ENCODE measurements at regions not wholly inside any gene's neighbourhood (a gene's known extent, or its start where the extent isn't known, plus 50 kb on each side); places are given as distances from the start of the nearest gene placed in this dataset.

GRCh38 chr3:106265704-106266103 is 396.9 kb upstream of the CBLB start:
- Histone ChIP-seq H3K9ac (ENCODE audit: insufficient read length, low read depth) (no peak overlapping the region), H3K4me3 (ENCODE audit: insufficient read length, low read depth) (no peak overlapping the region), H3K4me1 (ENCODE audit: insufficient read depth, insufficient read length) (no peaks in the 10 kb centered on the region), H3K27me3 (ENCODE audit: insufficient read depth, insufficient read length) (no peaks in the 10 kb centered on the region), H3K36me3 (ENCODE audit: insufficient read depth, insufficient read length, low read length) (no peaks in the 10 kb centered on the region), H3K9me3 (ENCODE audit: insufficient read depth, low read length) (no peaks in the 10 kb centered on the region)
- TF ChIP-seq SUZ12 (IDR thresholded peaks at IDR 0.05; ENCODE audit: extremely low read depth, insufficient read depth, insufficient read length): no peak
- TF ChIP-seq ZNF274 (IDR thresholded peaks at IDR 0.05; ENCODE audit: low read depth, low read length): no peak
- no peak for TF ChIP-seq YY1 (IDR thresholded peaks at IDR 0.05; ENCODE audit: insufficient read depth, insufficient read length)
- no peak for DNase-seq (ENCODE audit: low read depth, low spot score)

GRCh38 chr3:106268696-106269095 is 399.9 kb upstream of the CBLB start:
- H3K36me3 ChIP-seq (ENCODE audit: insufficient read depth, insufficient read length, low read length): no peaks in the 10 kb centered on the region
- no peak overlapping the region for H3K9ac ChIP-seq (ENCODE audit: insufficient read length, low read depth)
- DNase-seq (ENCODE audit: low read depth, low spot score): no peak
- TF ChIP-seq YY1 (IDR thresholded peaks at IDR 0.05; ENCODE audit: insufficient read depth, insufficient read length): no peak
- TF ChIP-seq SUZ12 (IDR thresholded peaks at IDR 0.05; ENCODE audit: extremely low read depth, insufficient read depth, insufficient read length): no peak
- H3K27me3 ChIP-seq (ENCODE audit: insufficient read depth, insufficient read length): no peaks in the 10 kb centered on the region
- no peak overlapping the region for H3K4me3 ChIP-seq (ENCODE audit: insufficient read length, low read depth)
- H3K9me3 ChIP-seq (ENCODE audit: insufficient read depth, low read length): no peaks in the 10 kb centered on the region
- no peaks in the 10 kb centered on the region for H3K4me1 ChIP-seq (ENCODE audit: insufficient read depth, insufficient read length)

GRCh38 chr3:106272302-106272701 is 403.5 kb upstream of the CBLB start:
- Histone ChIP-seq H3K9ac (ENCODE audit: insufficient read length, low read depth) (no peak overlapping the region), H3K27me3 (ENCODE audit: insufficient read depth, insufficient read length) (no peaks in the 10 kb centered on the region), H3K4me3 (ENCODE audit: insufficient read length, low read depth) (no peak overlapping the region), H3K4me1 (ENCODE audit: insufficient read depth, insufficient read length) (no peaks in the 10 kb centered on the region), H3K9me3 (ENCODE audit: insufficient read depth, low read length) (no peaks in the 10 kb centered on the region), H3K36me3 (ENCODE audit: insufficient read depth, insufficient read length, low read length) (no peaks in the 10 kb centered on the region)
- TF ChIP-seq SUZ12 (IDR thresholded peaks at IDR 0.05; ENCODE audit: extremely low read depth, insufficient read depth, insufficient read length) (no peak), ZNF274 (IDR thresholded peaks at IDR 0.05; ENCODE audit: low read depth, low read length) (no peak), YY1 (IDR thresholded peaks at IDR 0.05; ENCODE audit: insufficient read depth, insufficient read length) (no peak)
- no peak for DNase-seq (ENCODE audit: low read depth, low spot score)

- H3K36me3 ChIP-seq (ENCODE audit: insufficient read depth, insufficient read length, low read length): no peaks in the 10 kb centered on the region
- no peaks in the 10 kb centered on the region for H3K9me3 ChIP-seq (ENCODE audit: insufficient read depth, low read length)
- H3K9ac ChIP-seq (ENCODE audit: insufficient read length, low read depth): no peak overlapping the region
- H3K4me3 ChIP-seq (ENCODE audit: insufficient read length, low read depth): no peak overlapping the region
- TF ChIP-seq YY1 (IDR thresholded peaks at IDR 0.05; ENCODE audit: insufficient read depth, insufficient read length) (no peak), ZNF274 (IDR thresholded peaks at IDR 0.05; ENCODE audit: low read depth, low read length) (no peak), SUZ12 (IDR thresholded peaks at IDR 0.05; ENCODE audit: extremely low read depth, insufficient read depth, insufficient read length) (no peak)
- no peak for DNase-seq (ENCODE audit: low read depth, low spot score)
- H3K4me1 ChIP-seq (ENCODE audit: insufficient read depth, insufficient read length): no peaks in the 10 kb centered on the region
- H3K27me3 ChIP-seq (ENCODE audit: insufficient read depth, insufficient read length): no peaks in the 10 kb centered on the region
Measured at GRCh38 chr3:106275592-106275991, 406.8 kb upstream of the CBLB start.

GRCh38 chr3:106276151-106276550 is 407.3 kb upstream of the CBLB start:
- Histone ChIP-seq H3K27me3 (ENCODE audit: insufficient read depth, insufficient read length) (no peaks in the 10 kb centered on the region), H3K9ac (ENCODE audit: insufficient read length, low read depth) (no peak overlapping the region), H3K4me3 (ENCODE audit: insufficient read length, low read depth) (no peak overlapping the region), H3K36me3 (ENCODE audit: insufficient read depth, insufficient read length, low read length) (no peaks in the 10 kb centered on the region), H3K9me3 (ENCODE audit: insufficient read depth, low read length) (no peaks in the 10 kb centered on the region), H3K4me1 (ENCODE audit: insufficient read depth, insufficient read length) (no peaks in the 10 kb centered on the region)
- DNase-seq (ENCODE audit: low read depth, low spot score): no peak
- no peak for TF ChIP-seq SUZ12 (IDR thresholded peaks at IDR 0.05; ENCODE audit: extremely low read depth, insufficient read depth, insufficient read length)
- TF ChIP-seq YY1 (IDR thresholded peaks at IDR 0.05; ENCODE audit: insufficient read depth, insufficient read length): no peak
- no peak for TF ChIP-seq ZNF274 (IDR thresholded peaks at IDR 0.05; ENCODE audit: low read depth, low read length)

GRCh38 chr3:106276755-106277612 is 408.2 kb upstream of the CBLB start:
- Histone ChIP-seq H3K27me3 (ENCODE audit: insufficient read depth, insufficient read length) (no peaks in the 10 kb centered on the region), H3K9me3 (ENCODE audit: insufficient read depth, low read length) (no peaks in the 10 kb centered on the region), H3K9ac (ENCODE audit: insufficient read length, low read depth) (no peak overlapping the region), H3K4me1 (ENCODE audit: insufficient read depth, insufficient read length) (no peaks in the 10 kb centered on the region), H3K36me3 (ENCODE audit: insufficient read depth, insufficient read length, low read length) (no peaks in the 10 kb centered on the region), H3K4me3 (ENCODE audit: insufficient read length, low read depth) (no peak overlapping the region)
- TF ChIP-seq SUZ12 (IDR thresholded peaks at IDR 0.05; ENCODE audit: extremely low read depth, insufficient read depth, insufficient read length) (no peak), YY1 (IDR thresholded peaks at IDR 0.05; ENCODE audit: insufficient read depth, insufficient read length) (no peak), ZNF274 (IDR thresholded peaks at IDR 0.05; ENCODE audit: low read depth, low read length) (no peak)
- no peak for DNase-seq (ENCODE audit: low read depth, low spot score)

- Histone ChIP-seq H3K9me3 (ENCODE audit: insufficient read depth, low read length) (no peaks in the 10 kb centered on the region), H3K27me3 (ENCODE audit: insufficient read depth, insufficient read length) (no peaks in the 10 kb centered on the region), H3K36me3 (ENCODE audit: insufficient read depth, insufficient read length, low read length) (no peaks in the 10 kb centered on the region), H3K4me3 (ENCODE audit: insufficient read length, low read depth) (no peak overlapping the region), H3K9ac (ENCODE audit: insufficient read length, low read depth) (no peak overlapping the region), H3K4me1 (ENCODE audit: insufficient read depth, insufficient read length) (no peaks in the 10 kb centered on the region)
- no peak for DNase-seq (ENCODE audit: low read depth, low spot score)
- no peak for TF ChIP-seq ZNF274 (IDR thresholded peaks at IDR 0.05; ENCODE audit: low read depth, low read length)
- TF ChIP-seq SUZ12 (IDR thresholded peaks at IDR 0.05; ENCODE audit: extremely low read depth, insufficient read depth, insufficient read length): no peak
- no peak for TF ChIP-seq YY1 (IDR thresholded peaks at IDR 0.05; ENCODE audit: insufficient read depth, insufficient read length)
Measured at GRCh38 chr3:106277731-106278130, 408.9 kb upstream of the CBLB start.
